ENCODE measurements at regions not wholly inside any gene's neighbourhood (a gene's known extent, or its start where the extent isn't known, plus 50 kb on each side); places are given as distances from the start of the nearest gene placed in this dataset.

GRCh38 chr2:183671233-183671632 is 547.0 kb downstream of the NUP35 start:
- TF ChIP-seq CTCF (IDR thresholded peaks at IDR 0.05) (no peak), POLR2A (IDR thresholded peaks at IDR 0.05) (no peak), EP300 (IDR thresholded peaks at IDR 0.05) (no peak), POLR2AphosphoS5 (IDR thresholded peaks at IDR 0.05) (no peak)
